Heart right ventricle (tissue), 16 donors: ENCODE measurements at regions not wholly inside any gene's neighbourhood (a gene's known extent, or its start where the extent isn't known, plus 50 kb on each side); places are given as distances from the start of the nearest gene placed in this dataset.

Experiments used
- ATAC-seq, 8 donors: fragments of 200-7000 bp; cut with Tn5 transposase; one replicate each; pipeline ENCODE4 v1.9.1; 2020; ENCODE audit warnings: mild to moderate bottlenecking in 8 of 8, moderate library complexity in 8 of 8, moderate number of reproducible peaks in 1 of 8
- DNase-seq, 2 donors: peaks; one replicate each; pipeline ENCODE4 v3.0.0-alpha.2; 2020
- H3K27ac ChIP-seq, 10 donors: fragments of 200-600 bp; sonication (generic) in 2 of 10; one replicate each; pipeline versions ENCODE4 v1.5.0 to v1.8.0; 2020 to 2022; ENCODE audit warnings: mild to moderate bottlenecking in 3 of 10
- H3K27me3 ChIP-seq, 7 donors: fragments of 200-600 bp; one replicate each; pipeline ENCODE4 v1.8.0; 2021 to 2022; ENCODE audit warnings: mild to moderate bottlenecking in 2 of 7
- H3K36me3 ChIP-seq, 9 donors: fragments of 200-600 bp; sonication (generic) in 1 of 9; one replicate each; pipeline versions ENCODE4 v1.5.0 to v1.8.0; 2020 to 2022; ENCODE audit warnings: mild to moderate bottlenecking in 2 of 9
- H3K4me1 ChIP-seq, 9 donors: fragments of 200-600 bp; sonication (generic) in 1 of 9; one replicate each; pipeline versions ENCODE4 v1.5.0 to v1.8.0; 2020 to 2022; ENCODE audit warnings: mild to moderate bottlenecking in 4 of 9
- H3K4me3 ChIP-seq, 10 donors: fragments of 200-600 bp; sonication (generic) in 2 of 10; one replicate each; pipeline versions ENCODE4 v1.5.0 to v1.8.0; 2020 to 2022; ENCODE audit warnings: mild to moderate bottlenecking in 7 of 10, moderate library complexity in 2 of 10
- H3K9me3 ChIP-seq, 11 donors: fragments of 200-600 bp in 10 of 11; sonication (generic) in 2 of 11; one replicate each; pipeline versions ENCODE4 v1.5.0 to v1.8.0; 2013 to 2022; ENCODE audit warnings: mild to moderate bottlenecking in 2 of 11, control low read depth in 1 of 11, moderate library complexity in 1 of 11
- CTCF ChIP-seq, 9 donors: fragments of 200-600 bp; sonication (generic) in 2 of 9; IDR thresholded peaks; one replicate each; pipeline versions ENCODE4 v1.5.0 to v1.8.0; 2021 to 2022; ENCODE audit warnings: antibody characterized with exemption in 9 of 9, mild to moderate bottlenecking in 5 of 9, moderate library complexity in 1 of 9
- WGBS, 2 donors: extraction: QIAGEN DNeasy Blood & Tissue Kit; methylation state at CpG; one replicate each; pipeline ENCODE4 v1.1.7; 2013; ENCODE audit warnings: inconsistent platforms in 1 of 2; 5-methylcytosine and 5-hydroxymethylcytosine counted together
- intact Hi-C, 10 donors: fragments of 100-400 bp; cut with DNase I; formaldehyde crosslinking; loops; one replicate each; pipeline versions ENCODE4 v1.11.1 to v1.14.2; 2022
- donor health status: Arrhythmogenic right ventricular cardiomyopathy.
- donor health status: ischemic (EF 13 %, LVEDD 7.1; RV severe dilation, severe dysfunction).
- donor health status: healthy with polysubstance abuse.
- donor health status: DM: no; HTN: yes; CAD: no.
- donor health status: DM: no; HTN: no; CAD: no.
- donor health status: ischemic (EF 25% LVEDD 6.9; RV normal size, moderate dysfunction).
- donor health status: ischemic (EF 25% LVEDD 5.7; RV mildly dilated, moderate dysfunction).
- donor health status: healthy.
- donor health status: DM: yes; HTN: yes; CAD: no.
- donor health status: Ischemic cardiomyopathy.
- donor health status: ischemic (EF 35%, LVEDD 5.7; RV mildly dilated, moderate dysfunction).
- donor health status: nonischemic (EF 11% LVEDD 7.7; RV severe dilation, severe dysfunction).
- donor health status: DM: yes; HTN: yes; CAD: no.
- donor health status: PGD.
- donor health status: ischemic (EF 29% LVEDD 5.4; RV normal size, mild dysfunction).
- donor health status: nonischemic (EF 23%, LVEDD 6.1; RV moderate dilation, normal function).

GRCh38 chr6:3608159-3608558 is 143.4 kb downstream of the PXDC1 start:
- H3K4me1 ChIP-seq: no peaks in the 10 kb centered on the region
- intact Hi-C loops: no loop called here
- no peak for DNase-seq

GRCh38 chr6:3607599-3607998 is 143.9 kb downstream of the PXDC1 start:
- WGBS, 2 donors: 91 to 98% methylated on average over 8 of the region's 8 CpGs
- no peak for TF ChIP-seq CTCF (IDR thresholded peaks at IDR 0.05)
- ATAC-seq: no peak
- Histone ChIP-seq H3K27me3 (peaks cover 0 to 10% (median 0%) of the 10 kb centered on the region in 7 donors), H3K36me3 (no peaks in the 10 kb centered on the region), H3K4me3 (no peak overlapping the region), H3K27ac (no peak overlapping the region), H3K9me3 (peaks cover 0 to 7% (median 0%) of the 10 kb centered on the region in 11 donors), H3K4me1 (no peaks in the 10 kb centered on the region)
- no peak for DNase-seq
- intact Hi-C loops: no loop called here

More at GRCh38 chr6:3608159-3608558, 143.4 kb downstream of the PXDC1 start:
- no peak overlapping the region for H3K27ac ChIP-seq
- H3K27me3 ChIP-seq: peaks cover 0 to 10% (median 0%) of the 10 kb centered on the region in 7 donors
- H3K4me3 ChIP-seq: no peak overlapping the region
- H3K9me3 ChIP-seq: peaks cover 0 to 1% (median 0%) of the 10 kb centered on the region in 11 donors
- no peak for ATAC-seq
- H3K36me3 ChIP-seq: no peaks in the 10 kb centered on the region
- TF ChIP-seq CTCF (IDR thresholded peaks at IDR 0.05): no peak
- WGBS, 2 donors: 70 to 94% methylated on average over 10 of the region's 10 CpGs

- no peak overlapping the region for H3K4me3 ChIP-seq
- no peak overlapping the region for H3K27ac ChIP-seq
- ATAC-seq (no peak), DNase-seq (no peak)
- H3K9me3 ChIP-seq: peaks cover 0 to 11% (median under 1%) of the 10 kb centered on the region in 11 donors
- intact Hi-C loops: no loop called here
- H3K4me1 ChIP-seq: no peaks in the 10 kb centered on the region
- H3K36me3 ChIP-seq: no peaks in the 10 kb centered on the region
- H3K27me3 ChIP-seq: peaks cover 0 to 10% (median 0%) of the 10 kb centered on the region in 7 donors
- TF ChIP-seq CTCF (IDR thresholded peaks at IDR 0.05): no peak
- 77 to 79% methylated on average over 4 of the region's 4 CpGs for WGBS, 2 donors
Measured at GRCh38 chr6:3607171-3607570, 144.3 kb downstream of the PXDC1 start.

- DNase-seq: no peak
- H3K27me3 ChIP-seq: peaks cover 0 to 4% (median 0%) of the 10 kb centered on the region in 7 donors
- TF ChIP-seq CTCF (IDR thresholded peaks at IDR 0.05): no peak
- no peaks in the 10 kb centered on the region for H3K36me3 ChIP-seq
- WGBS, 2 donors: 89 to 91% methylated on average over 5 of the region's 5 CpGs
- H3K27ac ChIP-seq: no peak overlapping the region
- H3K4me3 ChIP-seq: no peak overlapping the region
- no peaks in the 10 kb centered on the region for H3K4me1 ChIP-seq
- peaks cover 0 to 34% (median 12%) of the 10 kb centered on the region in 11 donors for H3K9me3 ChIP-seq
- no peak for ATAC-seq
- intact Hi-C loops: no loop called here
Measured at GRCh38 chr6:3603340-3604130, 146.7 kb upstream of the SLC22A23 start.
